H1 (cell line): ENCODE measurements at regions not wholly inside any gene's neighbourhood (a gene's known extent, or its start where the extent isn't known, plus 50 kb on each side); places are given as distances from the start of the nearest gene placed in this dataset.

Experiments
- BCL11A ChIP-seq, 2 experiments: IDR thresholded peaks; one replicate each; pipeline ENCODE4 v1.6.1; 2011; ENCODE audit warnings: low read depth in 2 of 2, low read length in 2 of 2, mild to moderate bottlenecking in 2 of 2
- SIN3A ChIP-seq, 2 experiments: IDR thresholded peaks in 1 of 2; conservative IDR thresholded peaks in 1 of 2; 2 replicates each; pipeline ENCODE4 v1.6.1; 2011 to 2012; ENCODE audit warnings: low read length in 2 of 2, improper control_type of control experiment in 1 of 2, low read depth in 1 of 2, mild to moderate bottlenecking in 1 of 2

GRCh38 chr18:44568986-44569385 is 111.7 kb upstream of the SETBP1 start (continued):
- TF ChIP-seq BCL11A (IDR thresholded peaks at IDR 0.05; ENCODE audit: low read depth in 2 of 2, low read length in 2 of 2), result no peak
- no peak for TF ChIP-seq SIN3A (conservative IDR thresholded peaks at IDR 0.05 in 1 of 2, IDR thresholded peaks at IDR 0.05 in 1 of 2; ENCODE audit: low read depth in 1 of 2, low read length in 2 of 2)
